ENCODE measurements at regions not wholly inside any gene's neighbourhood (a gene's known extent, or its start where the extent isn't known, plus 50 kb on each side); places are given as distances from the start of the nearest gene placed in this dataset.

- Histone ChIP-seq H3K27me3 (ENCODE audit: control insufficient read depth in 1 of 2, insufficient read depth in 2 of 2, low read length in 2 of 2) (no peaks in the 10 kb centered on the region), H3K79me2 (ENCODE audit: insufficient read depth, low read length) (no peaks in the 10 kb centered on the region), H3K36me3 (replicated peaks in 1 of 2; ENCODE audit: control insufficient read depth in 1 of 2, insufficient read depth in 2 of 2, low read length in 2 of 2) (no peaks in the 10 kb centered on the region), H3K4me1 (ENCODE audit: insufficient read depth, low read length) (no peaks in the 10 kb centered on the region), H3K27ac (ENCODE audit: extremely low read length, insufficient read depth, low read length) (no peak overlapping the region), H3K9me3 (ENCODE audit: low read length) (no peaks in the 10 kb centered on the region), H2AFZ (ENCODE audit: low read length) (no peak overlapping the region), H3K4me2 (ENCODE audit: low read depth, low read length) (no peak overlapping the region), H4K20me1 (ENCODE audit: insufficient read depth, low read length) (no peaks in the 10 kb centered on the region), H3K9ac (ENCODE audit: insufficient read depth, low read depth, low read length) (no peak overlapping the region), H3K4me3 (replicated peaks in 1 of 3; ENCODE audit: insufficient read depth in 1 of 3, low read depth in 2 of 3, low read length in 3 of 3) (no peak overlapping the region)
- ChIA-PET CTCF (ENCODE audit: low intra/inter-chr PET ratio, low total read pairs) (no interaction called here), POLR2A (no interaction called here)
- in situ Hi-C loops (cut with HindIII; ENCODE audit: extremely low pct_ligation_motif_present, low pct_unique_long_range_greater_than_20kb), result no loop called here
- intact Hi-C loops (cut with micrococcal nuclease; ENCODE audit: unreplicated experiment), result no loop called here
- FAIRE-seq (no peak), ATAC-seq (no peak), DNase-seq (ENCODE audit: low spot score) (no peak)
- WGBS (ENCODE audit: low lambda C conversion rate), result 0% methylated on average over 1 of the region's 1 CpG
- BruUV-seq (replicated peaks), result no TSS peak
- TF ChIP-seq ARID4A (CRISPR knock-in tag; IDR thresholded peaks at IDR 0.05; ENCODE audit: borderline replicate concordance) (no peak), ZFYVE20 (CRISPR knock-in tag; IDR thresholded peaks at IDR 0.05; ENCODE audit: borderline replicate concordance, low read depth) (no peak), HDAC2 (CRISPR knock-in tag; IDR thresholded peaks at IDR 0.05) (no peak), ZNF329 (CRISPR knock-in tag; IDR thresholded peaks at IDR 0.05; ENCODE audit: low read depth) (no peak), ZNF503 (CRISPR knock-in tag; IDR thresholded peaks at IDR 0.05) (no peak), ZNF770 (CRISPR knock-in tag; IDR thresholded peaks at IDR 0.05) (no peak), TEF (CRISPR knock-in tag; IDR thresholded peaks at IDR 0.05) (no peak), TBP (CRISPR knock-in tag; IDR thresholded peaks at IDR 0.05) (no peak), GABPB1 (CRISPR knock-in tag; IDR thresholded peaks at IDR 0.05) (no peak), TEAD2 (CRISPR knock-in tag; IDR thresholded peaks at IDR 0.05) (no peak), ARNT2 (CRISPR knock-in tag; IDR thresholded peaks at IDR 0.05; ENCODE audit: low read depth) (no peak)
Measured at GRCh38 chr9:103734471-103734870, 359.6 kb upstream of the SMC2 start.
